Nucleus accumbens (tissue), 56 donors: ENCODE measurements at regions not wholly inside any gene's neighbourhood (a gene's known extent, or its start where the extent isn't known, plus 50 kb on each side); places are given as distances from the start of the nearest gene placed in this dataset.

ENCODE experiments used
- DNase-seq, 56 donors: peaks; one replicate each; lab custom pipeline; 2025; lab: John Stamatoyannopoulos, UW

GRCh38 chr13:104900191-104900817 is 1635.2 kb downstream of the EFNB2 start:
- DNase-seq, result no peak

- DNase-seq, result no peak
Observed at GRCh38 chr13:104898484-104898883, 1637.0 kb downstream of the EFNB2 start.

- no peak for DNase-seq
Observed at GRCh38 chr13:104895521-104895920, 1639.9 kb downstream of the EFNB2 start.

- no peak for DNase-seq
Observed at GRCh38 chr13:104875038-104875754, 1660.3 kb downstream of the EFNB2 start.

GRCh38 chr13:104872153-104872552 is 1663.3 kb downstream of the EFNB2 start:
- no peak for DNase-seq

- no peak for DNase-seq
Observed at GRCh38 chr13:104871456-104871855, 1664.0 kb downstream of the EFNB2 start.

- no peak for DNase-seq
Observed at GRCh38 chr13:104869501-104869900, 1666.0 kb downstream of the EFNB2 start.

GRCh38 chr13:104868806-104869205 is 1666.7 kb downstream of the EFNB2 start:
- DNase-seq, result no peak

GRCh38 chr13:104855581-104855980 is 1679.9 kb downstream of the EFNB2 start:
- DNase-seq, result no peak

- no peak for DNase-seq
Observed at GRCh38 chr13:104854698-104855097, 1680.8 kb downstream of the EFNB2 start.

- DNase-seq, result no peak
Observed at GRCh38 chr13:104854007-104854406, 1681.5 kb downstream of the EFNB2 start.

- DNase-seq, result no peak
Observed at GRCh38 chr13:104847922-104848321, 1687.5 kb downstream of the EFNB2 start.

GRCh38 chr13:104843401-104843800 is 1692.1 kb downstream of the EFNB2 start:
- DNase-seq, result no peak

GRCh38 chr13:104841110-104841509 is 1694.4 kb downstream of the EFNB2 start:
- DNase-seq, result no peak

GRCh38 chr13:104837756-104838155 is 1697.7 kb downstream of the EFNB2 start:
- DNase-seq, result no peak

GRCh38 chr13:104833221-104833620 is 1702.2 kb downstream of the EFNB2 start:
- no peak for DNase-seq

GRCh38 chr13:104832231-104832630 is 1703.2 kb downstream of the EFNB2 start:
- DNase-seq, result no peak

GRCh38 chr13:104831831-104832230 is 1703.6 kb downstream of the EFNB2 start:
- DNase-seq, result no peak

GRCh38 chr13:104823709-104824108 is 1711.8 kb downstream of the EFNB2 start:
- DNase-seq, result no peak

GRCh38 chr13:104823071-104823470 is 1712.4 kb downstream of the EFNB2 start:
- DNase-seq, result no peak

- no peak for DNase-seq
Observed at GRCh38 chr13:104817271-104817670, 1718.2 kb downstream of the EFNB2 start.

- DNase-seq, result no peak
Observed at GRCh38 chr13:104816726-104817125, 1718.7 kb downstream of the EFNB2 start.
